Breast epithelium (tissue), 4 donors: ENCODE measurements at regions not wholly inside any gene's neighbourhood (a gene's known extent, or its start where the extent isn't known, plus 50 kb on each side); places are given as distances from the start of the nearest gene placed in this dataset.
A peak's percentile ranks its signal among the peaks of the same experiment; 100 is the strongest.

Experiments
- DNase-seq, 2 donors: peaks; one replicate each; pipeline ENCODE4 v3.0.0-alpha.2; 2019; ENCODE audit warnings: low spot score in 2 of 2
- H3K27ac ChIP-seq, 2 donors: fragments of 200-600 bp; sonication (generic) in 1 of 2; one replicate each; pipeline ENCODE4 v1.5.1; 2016 to 2019; ENCODE audit warnings: mild to moderate bottlenecking in 1 of 2
- H3K27me3 ChIP-seq, 2 donors: fragments of 200-600 bp; sonication (generic) in 1 of 2; one replicate each; pipeline versions ENCODE4 v1.5.1 to v1.6.0; 2017 to 2019; ENCODE audit warnings: control low read depth in 1 of 2, mild to moderate bottlenecking in 1 of 2
- H3K36me3 ChIP-seq: fragments of 200-600 bp; one replicate; pipeline ENCODE4 v1.5.1; 2019
- H3K4me1 ChIP-seq, 2 donors: fragments of 200-600 bp; sonication (generic); one replicate each; pipeline ENCODE4 v1.5.1; 2016 to 2019; ENCODE audit warnings: control low read depth in 1 of 2
- H3K4me3 ChIP-seq, 3 donors: fragments of 200-600 bp; sonication (generic); 1 replicate in 2 of 3; 2 replicates in 1 of 3; pipeline ENCODE4 v1.5.1; 2016 to 2019; ENCODE audit warnings: mild to moderate bottlenecking in 3 of 3, moderate library complexity in 2 of 3
- H3K9me3 ChIP-seq, 2 donors: fragments of 200-600 bp; sonication (generic) in 1 of 2; one replicate each; pipeline ENCODE4 v1.5.1; 2016 to 2019; ENCODE audit warnings: control low read depth in 1 of 2
- CTCF ChIP-seq, 3 donors: fragments of 450-650 bp; IDR thresholded peaks; one replicate each; pipeline ENCODE4 v1.5.1; 2016 to 2017; ENCODE audit warnings: antibody characterized with exemption in 3 of 3, mild to moderate bottlenecking in 3 of 3, moderate library complexity in 3 of 3
- POLR2A ChIP-seq: fragments of 450-650 bp; IDR thresholded peaks from one replicate; pipeline ENCODE4 v1.6.1; 2016; ENCODE audit warnings: antibody characterized with exemption, mild to moderate bottlenecking, moderate library complexity
- POLR2AphosphoS5 ChIP-seq, 3 donors: sonication (generic); formaldehyde crosslinking; IDR thresholded peaks; one replicate each; pipeline ENCODE4 v1.6.1; 2017; ENCODE audit warnings: antibody characterized with exemption in 3 of 3
- intact Hi-C: fragments of 100-400 bp; cut with DNase I; formaldehyde crosslinking; loops from one replicate; pipeline ENCODE4 v1.15.1; 2023; ENCODE audit warnings: low total_unique reads

GRCh38 chrX:69097451-69098236 lies 67.6 kb downstream of the PJA1 start:
- Histone ChIP-seq H3K9me3 (no peaks in the 10 kb centered on the region), H3K27ac (no peak overlapping the region), H3K4me1 (no peaks in the 10 kb centered on the region), H3K4me3 (no peak overlapping the region), H3K36me3 (no peaks in the 10 kb centered on the region), H3K27me3 (peaks cover 0 to 46% of the 10 kb centered on the region in 2 donors)
- TF ChIP-seq POLR2A (no peak), CTCF (IDR thresholded peaks at IDR 0.05) (no peak), POLR2AphosphoS5 (IDR thresholded peaks at IDR 0.05) (no peak)
- intact Hi-C loops = no loop called here
- DNase-seq = no peak

GRCh38 chrX:69096963-69097362 lies 68.3 kb downstream of the PJA1 start:
- no peak for TF ChIP-seq CTCF (IDR thresholded peaks at IDR 0.05)
- no peak for TF ChIP-seq POLR2AphosphoS5 (IDR thresholded peaks at IDR 0.05)
- TF ChIP-seq POLR2A = no peak
- DNase-seq = no peak

GRCh38 chrX:69094977-69095669 lies 70.1 kb downstream of the PJA1 start:
- no peaks in the 10 kb centered on the region for H3K9me3 ChIP-seq
- no peak overlapping the region for H3K27ac ChIP-seq
- intact Hi-C loops = no loop called here
- no peak for DNase-seq
- H3K4me3 ChIP-seq = no peak overlapping the region
- H3K36me3 ChIP-seq = no peaks in the 10 kb centered on the region
- TF ChIP-seq POLR2A (no peak), CTCF (IDR thresholded peaks at IDR 0.05) (no peak), POLR2AphosphoS5 (IDR thresholded peaks at IDR 0.05) (no peak)
- H3K27me3 ChIP-seq = peaks cover 0 to 52% of the 10 kb centered on the region in 2 donors
- H3K4me1 ChIP-seq = no peaks in the 10 kb centered on the region

More at GRCh38 chrX:69096963-69097362, 68.3 kb downstream of the PJA1 start:
- peaks cover 0 to 47% of the 10 kb centered on the region in 2 donors for H3K27me3 ChIP-seq
- H3K36me3 ChIP-seq = no peaks in the 10 kb centered on the region
- H3K9me3 ChIP-seq = no peaks in the 10 kb centered on the region
- intact Hi-C loops = loop anchor here (1.0 kb wide), 1 partner anchor 11 kb away; no protein-coding TSS in a partner anchor
- no peak overlapping the region for H3K4me3 ChIP-seq
- no peaks in the 10 kb centered on the region for H3K4me1 ChIP-seq
- H3K27ac ChIP-seq = no peak overlapping the region

- no peaks in the 10 kb centered on the region for H3K4me1 ChIP-seq
- no peaks in the 10 kb centered on the region for H3K9me3 ChIP-seq
- TF ChIP-seq CTCF (IDR thresholded peaks at IDR 0.05) = peak in 2 of 3 donors; percentile 28 to 46
- TF ChIP-seq POLR2AphosphoS5 (IDR thresholded peaks at IDR 0.05) = no peak
- peak in 1 of 2 donors; percentile 26 for DNase-seq
- intact Hi-C loops = no loop called here
- no peak overlapping the region for H3K27ac ChIP-seq
- H3K36me3 ChIP-seq = no peaks in the 10 kb centered on the region
- H3K4me3 ChIP-seq = no peak overlapping the region
- peaks cover 0 to 57% of the 10 kb centered on the region in 2 donors for H3K27me3 ChIP-seq
Measured at GRCh38 chrX:69093960-69094871, 71.0 kb downstream of the PJA1 start.
